HepG2 (cell line): ENCODE measurements at regions not wholly inside any gene's neighbourhood (a gene's known extent, or its start where the extent isn't known, plus 50 kb on each side); places are given as distances from the start of the nearest gene placed in this dataset.

Experiments used
- MED13 ChIP-seq: sonication (generic); formaldehyde crosslinking; IDR thresholded peaks from 2 replicates; pipeline ENCODE4 v1.5.0; 2020; ENCODE audit warnings: missing genetic modification reagents
- NR2F2 ChIP-seq: IDR thresholded peaks from 2 replicates; pipeline ENCODE4 v1.6.1; 2012; ENCODE audit warnings: low read depth, inconsistent platforms, borderline replicate concordance
- ZFP62 ChIP-seq: sonication (generic); formaldehyde crosslinking; IDR thresholded peaks from 2 replicates; pipeline ENCODE4 v1.4.0; 2020; ENCODE audit warnings: missing genetic modification reagents
- ZFP90 ChIP-seq: sonication (generic); formaldehyde crosslinking; IDR thresholded peaks from 2 replicates; pipeline ENCODE4 v1.8.0; 2022; ENCODE audit warnings: missing genetic modification reagents, mild to moderate bottlenecking, inconsistent platforms, borderline replicate concordance
- ZMYM4 ChIP-seq: sonication (generic); formaldehyde crosslinking; IDR thresholded peaks from 2 replicates; pipeline ENCODE4 v1.8.1; 2023; ENCODE audit warnings: mild to moderate bottlenecking, missing genetic modification reagents
- ZNF496 ChIP-seq: sonication (generic); formaldehyde crosslinking; IDR thresholded peaks from 2 replicates; pipeline ENCODE4 v1.8.1; 2023; ENCODE audit warnings: mild to moderate bottlenecking, moderate library complexity, missing genetic modification reagents; ENCODE audit not compliant: insufficient replicate concordance
- ZNF883 ChIP-seq: sonication (generic); formaldehyde crosslinking; IDR thresholded peaks from 2 replicates; pipeline ENCODE4 v1.5.1; 2020; ENCODE audit warnings: mild to moderate bottlenecking, missing genetic modification reagents; ENCODE audit errors: not compliant biosample characterization
- TF ChIP-seq, protein P1 (sequence below): sonication (generic); formaldehyde crosslinking; IDR thresholded peaks from 2 replicates; pipeline ENCODE4 v1.8.0; 2022; ENCODE audit warnings: missing genetic modification reagents, mild to moderate bottlenecking, moderate library complexity, borderline replicate concordance
- TF ChIP-seq, protein P2 (sequence below): IDR thresholded peaks from 2 replicates; pipeline ENCODE4 v1.6.1; 2016; ENCODE audit warnings: low read depth
- TF ChIP-seq, protein P3 (sequence below): sonication (generic); formaldehyde crosslinking; IDR thresholded peaks from 2 replicates; pipeline ENCODE4 v1.5.0; 2020; ENCODE audit warnings: mild to moderate bottlenecking, missing genetic modification reagents, borderline replicate concordance
- TF ChIP-seq, protein P4 (sequence below): IDR thresholded peaks from 2 replicates; pipeline ENCODE4 v1.4.0; 2020; ENCODE audit warnings: mild to moderate bottlenecking, missing genetic modification reagents

DNA sequence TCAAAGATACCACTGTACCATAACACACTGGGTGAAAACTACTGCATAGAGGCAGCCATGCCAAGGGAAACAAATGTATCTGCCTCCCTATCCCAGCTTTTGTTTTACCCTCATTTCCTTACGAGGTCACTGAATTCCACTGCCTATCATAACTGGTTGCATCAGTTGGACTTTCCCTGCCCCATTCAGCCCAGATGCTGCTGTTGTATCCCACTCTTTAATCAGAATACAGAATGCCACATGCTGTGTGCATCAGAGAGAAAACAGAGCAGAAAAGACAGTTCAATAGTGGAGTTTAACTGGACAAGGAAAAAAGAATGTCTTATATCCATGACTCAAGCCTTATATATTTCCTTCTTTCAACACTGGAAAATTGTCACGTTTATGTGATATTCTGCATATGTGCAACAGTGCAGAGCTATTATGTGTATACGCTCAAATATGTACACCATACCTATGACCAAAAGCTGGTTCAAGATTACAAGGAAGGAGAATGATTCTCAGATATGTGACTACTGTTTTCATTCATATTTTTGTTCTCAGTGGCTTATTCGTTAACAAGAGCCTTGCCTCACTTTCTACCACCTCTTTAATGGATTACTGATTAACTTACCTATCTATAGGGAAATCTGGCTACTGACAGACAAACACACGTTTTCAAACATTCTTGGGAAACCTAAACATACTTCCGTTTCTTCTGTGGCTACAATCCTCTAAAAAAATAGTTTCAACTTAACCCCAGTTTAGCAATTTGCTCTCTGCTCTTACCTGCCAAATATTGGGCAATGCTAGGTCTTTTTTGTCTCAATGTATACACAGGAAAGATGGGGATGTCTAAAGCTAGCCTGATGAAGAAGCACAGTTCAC is 378.9 kb downstream of the SMARCA1 start (continued):
- TF ChIP-seq, protein P1, sequence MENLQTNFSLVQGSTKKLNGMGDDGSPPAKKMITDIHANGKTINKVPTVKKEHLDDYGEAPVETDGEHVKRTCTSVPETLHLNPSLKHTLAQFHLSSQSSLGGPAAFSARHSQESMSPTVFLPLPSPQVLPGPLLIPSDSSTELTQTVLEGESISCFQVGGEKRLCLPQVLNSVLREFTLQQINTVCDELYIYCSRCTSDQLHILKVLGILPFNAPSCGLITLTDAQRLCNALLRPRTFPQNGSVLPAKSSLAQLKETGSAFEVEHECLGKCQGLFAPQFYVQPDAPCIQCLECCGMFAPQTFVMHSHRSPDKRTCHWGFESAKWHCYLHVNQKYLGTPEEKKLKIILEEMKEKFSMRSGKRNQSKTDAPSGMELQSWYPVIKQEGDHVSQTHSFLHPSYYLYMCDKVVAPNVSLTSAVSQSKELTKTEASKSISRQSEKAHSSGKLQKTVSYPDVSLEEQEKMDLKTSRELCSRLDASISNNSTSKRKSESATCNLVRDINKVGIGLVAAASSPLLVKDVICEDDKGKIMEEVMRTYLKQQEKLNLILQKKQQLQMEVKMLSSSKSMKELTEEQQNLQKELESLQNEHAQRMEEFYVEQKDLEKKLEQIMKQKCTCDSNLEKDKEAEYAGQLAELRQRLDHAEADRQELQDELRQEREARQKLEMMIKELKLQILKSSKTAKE (CRISPR knock-in tag): peak; percentile 49; the same call in 1 of the 2 replicates
- TF ChIP-seq, protein P2, sequence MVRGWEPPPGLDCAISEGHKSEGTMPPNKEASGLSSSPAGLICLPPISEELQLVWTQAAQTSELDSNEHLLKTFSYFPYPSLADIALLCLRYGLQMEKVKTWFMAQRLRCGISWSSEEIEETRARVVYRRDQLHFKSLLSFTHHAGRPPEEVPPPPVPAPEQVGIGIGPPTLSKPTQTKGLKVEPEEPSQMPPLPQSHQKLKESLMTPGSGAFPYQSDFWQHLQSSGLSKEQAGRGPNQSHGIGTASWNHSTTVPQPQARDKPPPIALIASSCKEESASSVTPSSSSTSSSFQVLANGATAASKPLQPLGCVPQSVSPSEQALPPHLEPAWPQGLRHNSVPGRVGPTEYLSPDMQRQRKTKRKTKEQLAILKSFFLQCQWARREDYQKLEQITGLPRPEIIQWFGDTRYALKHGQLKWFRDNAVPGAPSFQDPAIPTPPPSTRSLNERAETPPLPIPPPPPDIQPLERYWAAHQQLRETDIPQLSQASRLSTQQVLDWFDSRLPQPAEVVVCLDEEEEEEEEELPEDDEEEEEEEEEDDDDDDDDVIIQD: peak; percentile 74; the same call in 1 of the 2 replicates
- TF ChIP-seq ZMYM4 (peak; percentile 72; the same call in 1 of the 2 replicates), ZFP62 (CRISPR knock-in tag) (no peak), ZFP90 (CRISPR knock-in tag) (no peak), ZNF883 (CRISPR knock-in tag) (no peak), NR2F2 (peak; percentile 87), MED13 (peak; percentile 99), ZNF496 (CRISPR knock-in tag) (no peak)
- TF ChIP-seq, protein P3, sequence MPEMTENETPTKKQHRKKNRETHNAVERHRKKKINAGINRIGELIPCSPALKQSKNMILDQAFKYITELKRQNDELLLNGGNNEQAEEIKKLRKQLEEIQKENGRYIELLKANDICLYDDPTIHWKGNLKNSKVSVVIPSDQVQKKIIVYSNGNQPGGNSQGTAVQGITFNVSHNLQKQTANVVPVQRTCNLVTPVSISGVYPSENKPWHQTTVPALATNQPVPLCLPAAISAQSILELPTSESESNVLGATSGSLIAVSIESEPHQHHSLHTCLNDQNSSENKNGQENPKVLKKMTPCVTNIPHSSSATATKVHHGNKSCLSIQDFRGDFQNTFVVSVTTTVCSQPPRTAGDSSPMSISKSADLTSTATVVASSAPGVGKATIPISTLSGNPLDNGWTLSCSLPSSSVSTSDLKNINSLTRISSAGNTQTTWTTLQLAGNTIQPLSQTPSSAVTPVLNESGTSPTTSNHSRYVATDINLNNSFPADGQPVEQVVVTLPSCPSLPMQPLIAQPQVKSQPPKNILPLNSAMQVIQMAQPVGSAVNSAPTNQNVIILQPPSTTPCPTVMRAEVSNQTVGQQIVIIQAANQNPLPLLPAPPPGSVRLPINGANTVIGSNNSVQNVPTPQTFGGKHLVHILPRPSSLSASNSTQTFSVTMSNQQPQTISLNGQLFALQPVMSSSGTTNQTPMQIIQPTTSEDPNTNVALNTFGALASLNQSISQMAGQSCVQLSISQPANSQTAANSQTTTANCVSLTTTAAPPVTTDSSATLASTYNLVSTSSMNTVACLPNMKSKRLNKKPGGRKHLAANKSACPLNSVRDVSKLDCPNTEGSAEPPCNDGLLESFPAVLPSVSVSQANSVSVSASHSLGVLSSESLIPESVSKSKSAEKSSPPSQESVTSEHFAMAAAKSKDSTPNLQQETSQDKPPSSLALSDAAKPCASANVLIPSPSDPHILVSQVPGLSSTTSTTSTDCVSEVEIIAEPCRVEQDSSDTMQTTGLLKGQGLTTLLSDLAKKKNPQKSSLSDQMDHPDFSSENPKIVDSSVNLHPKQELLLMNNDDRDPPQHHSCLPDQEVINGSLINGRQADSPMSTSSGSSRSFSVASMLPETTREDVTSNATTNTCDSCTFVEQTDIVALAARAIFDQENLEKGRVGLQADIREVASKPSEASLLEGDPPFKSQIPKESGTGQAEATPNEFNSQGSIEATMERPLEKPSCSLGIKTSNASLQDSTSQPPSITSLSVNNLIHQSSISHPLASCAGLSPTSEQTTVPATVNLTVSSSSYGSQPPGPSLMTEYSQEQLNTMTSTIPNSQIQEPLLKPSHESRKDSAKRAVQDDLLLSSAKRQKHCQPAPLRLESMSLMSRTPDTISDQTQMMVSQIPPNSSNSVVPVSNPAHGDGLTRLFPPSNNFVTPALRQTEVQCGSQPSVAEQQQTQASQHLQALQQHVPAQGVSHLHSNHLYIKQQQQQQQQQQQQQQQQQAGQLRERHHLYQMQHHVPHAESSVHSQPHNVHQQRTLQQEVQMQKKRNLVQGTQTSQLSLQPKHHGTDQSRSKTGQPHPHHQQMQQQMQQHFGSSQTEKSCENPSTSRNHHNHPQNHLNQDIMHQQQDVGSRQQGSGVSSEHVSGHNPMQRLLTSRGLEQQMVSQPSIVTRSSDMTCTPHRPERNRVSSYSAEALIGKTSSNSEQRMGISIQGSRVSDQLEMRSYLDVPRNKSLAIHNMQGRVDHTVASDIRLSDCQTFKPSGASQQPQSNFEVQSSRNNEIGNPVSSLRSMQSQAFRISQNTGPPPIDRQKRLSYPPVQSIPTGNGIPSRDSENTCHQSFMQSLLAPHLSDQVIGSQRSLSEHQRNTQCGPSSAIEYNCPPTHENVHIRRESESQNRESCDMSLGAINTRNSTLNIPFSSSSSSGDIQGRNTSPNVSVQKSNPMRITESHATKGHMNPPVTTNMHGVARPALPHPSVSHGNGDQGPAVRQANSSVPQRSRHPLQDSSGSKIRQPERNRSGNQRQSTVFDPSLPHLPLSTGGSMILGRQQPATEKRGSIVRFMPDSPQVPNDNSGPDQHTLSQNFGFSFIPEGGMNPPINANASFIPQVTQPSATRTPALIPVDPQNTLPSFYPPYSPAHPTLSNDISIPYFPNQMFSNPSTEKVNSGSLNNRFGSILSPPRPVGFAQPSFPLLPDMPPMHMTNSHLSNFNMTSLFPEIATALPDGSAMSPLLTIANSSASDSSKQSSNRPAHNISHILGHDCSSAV (CRISPR knock-in tag): no peak
- TF ChIP-seq, protein P4, sequence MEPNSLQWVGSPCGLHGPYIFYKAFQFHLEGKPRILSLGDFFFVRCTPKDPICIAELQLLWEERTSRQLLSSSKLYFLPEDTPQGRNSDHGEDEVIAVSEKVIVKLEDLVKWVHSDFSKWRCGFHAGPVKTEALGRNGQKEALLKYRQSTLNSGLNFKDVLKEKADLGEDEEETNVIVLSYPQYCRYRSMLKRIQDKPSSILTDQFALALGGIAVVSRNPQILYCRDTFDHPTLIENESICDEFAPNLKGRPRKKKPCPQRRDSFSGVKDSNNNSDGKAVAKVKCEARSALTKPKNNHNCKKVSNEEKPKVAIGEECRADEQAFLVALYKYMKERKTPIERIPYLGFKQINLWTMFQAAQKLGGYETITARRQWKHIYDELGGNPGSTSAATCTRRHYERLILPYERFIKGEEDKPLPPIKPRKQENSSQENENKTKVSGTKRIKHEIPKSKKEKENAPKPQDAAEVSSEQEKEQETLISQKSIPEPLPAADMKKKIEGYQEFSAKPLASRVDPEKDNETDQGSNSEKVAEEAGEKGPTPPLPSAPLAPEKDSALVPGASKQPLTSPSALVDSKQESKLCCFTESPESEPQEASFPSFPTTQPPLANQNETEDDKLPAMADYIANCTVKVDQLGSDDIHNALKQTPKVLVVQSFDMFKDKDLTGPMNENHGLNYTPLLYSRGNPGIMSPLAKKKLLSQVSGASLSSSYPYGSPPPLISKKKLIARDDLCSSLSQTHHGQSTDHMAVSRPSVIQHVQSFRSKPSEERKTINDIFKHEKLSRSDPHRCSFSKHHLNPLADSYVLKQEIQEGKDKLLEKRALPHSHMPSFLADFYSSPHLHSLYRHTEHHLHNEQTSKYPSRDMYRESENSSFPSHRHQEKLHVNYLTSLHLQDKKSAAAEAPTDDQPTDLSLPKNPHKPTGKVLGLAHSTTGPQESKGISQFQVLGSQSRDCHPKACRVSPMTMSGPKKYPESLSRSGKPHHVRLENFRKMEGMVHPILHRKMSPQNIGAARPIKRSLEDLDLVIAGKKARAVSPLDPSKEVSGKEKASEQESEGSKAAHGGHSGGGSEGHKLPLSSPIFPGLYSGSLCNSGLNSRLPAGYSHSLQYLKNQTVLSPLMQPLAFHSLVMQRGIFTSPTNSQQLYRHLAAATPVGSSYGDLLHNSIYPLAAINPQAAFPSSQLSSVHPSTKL: peak; percentile 91
